Hepatic stellate cell (primary cell): ENCODE measurements at regions not wholly inside any gene's neighbourhood (a gene's known extent, or its start where the extent isn't known, plus 50 kb on each side); places are given as distances from the start of the nearest gene placed in this dataset.

Source experiments
- DNase-seq: peaks from one replicate; pipeline ENCODE4 v3.0.0; 2011; ENCODE audit warnings: low spot score

- peak; percentile 21 for DNase-seq
Measured at GRCh38 chr10:2980791-2981360, 86.5 kb upstream of the PFKP start.

GRCh38 chr10:2980116-2980515 lies 87.2 kb upstream of the PFKP start:
- peak; percentile 41 for DNase-seq

GRCh38 chr10:2979306-2979705 lies 88.0 kb upstream of the PFKP start:
- DNase-seq: no peak

GRCh38 chr10:2978574-2979273 lies 88.6 kb upstream of the PFKP start:
- no peak for DNase-seq

GRCh38 chr10:2978111-2978510 lies 89.2 kb upstream of the PFKP start:
- DNase-seq: peak; percentile 63

GRCh38 chr10:2974503-2975207 lies 92.7 kb upstream of the PFKP start:
- no peak for DNase-seq

GRCh38 chr10:2974083-2974482 lies 93.3 kb upstream of the PFKP start:
- no peak for DNase-seq

GRCh38 chr10:2972810-2973209 lies 94.5 kb upstream of the PFKP start:
- DNase-seq: no peak

GRCh38 chr10:2972216-2972615 lies 95.1 kb upstream of the PFKP start:
- DNase-seq: no peak

- DNase-seq: no peak
Measured at GRCh38 chr10:2970190-2970823, 97.0 kb upstream of the PFKP start.

- no peak for DNase-seq
Measured at GRCh38 chr10:2968401-2969058, 98.8 kb upstream of the PFKP start.

GRCh38 chr10:2966134-2966533 lies 101.2 kb upstream of the PFKP start:
- DNase-seq: no peak

- DNase-seq: no peak
Measured at GRCh38 chr10:2964632-2965296, 102.6 kb upstream of the PFKP start.

GRCh38 chr10:2963889-2964631 lies 103.3 kb upstream of the PFKP start:
- DNase-seq: no peak

- no peak for DNase-seq
Measured at GRCh38 chr10:2962194-2962593, 105.2 kb upstream of the PFKP start.

- DNase-seq: no peak
Measured at GRCh38 chr10:2958659-2959058, 108.7 kb upstream of the PFKP start.

GRCh38 chr10:2957785-2958184 lies 109.6 kb upstream of the PFKP start:
- no peak for DNase-seq

GRCh38 chr10:2955064-2955463 lies 112.3 kb upstream of the PFKP start:
- DNase-seq: no peak

- no peak for DNase-seq
Measured at GRCh38 chr10:2953495-2953894, 113.9 kb upstream of the PFKP start.

GRCh38 chr10:2951235-2951835 lies 116.0 kb upstream of the PFKP start:
- no peak for DNase-seq

GRCh38 chr10:2950546-2950945 lies 116.8 kb upstream of the PFKP start:
- DNase-seq: no peak
